NCI-H774 (cell line): ENCODE measurements at regions not wholly inside any gene's neighbourhood (a gene's known extent, or its start where the extent isn't known, plus 50 kb on each side); places are given as distances from the start of the nearest gene placed in this dataset.

Source experiments
- DNase-seq: peaks from one replicate; lab custom pipeline; 2025; lab: John Stamatoyannopoulos, UW

DNA sequence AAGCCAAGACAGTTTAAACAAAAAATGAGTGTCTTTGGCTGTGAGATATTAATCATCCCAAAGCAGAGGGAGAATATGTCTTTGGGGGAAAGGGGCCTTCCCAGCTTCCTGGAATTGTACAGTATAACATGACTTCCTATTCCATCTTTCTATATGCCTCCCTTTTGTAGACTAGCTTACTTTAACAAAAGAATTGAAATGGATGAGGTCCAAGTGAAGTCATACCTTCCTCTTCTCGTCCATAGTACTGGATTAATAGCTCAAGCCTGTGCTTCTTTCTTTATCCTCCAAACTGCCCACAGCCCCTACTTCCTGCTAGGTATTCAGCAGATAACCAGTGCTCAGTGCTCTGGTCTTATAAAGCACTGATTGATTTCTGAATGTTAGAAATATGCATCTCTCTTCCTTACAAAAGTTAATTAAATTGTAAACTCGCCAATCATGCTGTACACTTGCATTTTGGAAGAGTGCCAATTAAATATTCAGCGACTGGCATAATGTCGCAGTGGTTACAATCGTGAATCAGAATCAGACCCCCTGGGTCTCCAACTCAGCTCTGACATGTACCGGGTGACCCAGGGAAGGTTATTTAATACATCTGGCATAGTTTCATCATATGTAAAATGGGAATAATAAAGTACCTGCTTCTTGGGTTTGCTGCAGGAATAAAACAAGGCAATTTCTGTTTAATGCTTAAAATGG, 325.1 kb downstream of the RND3 start:
- no peak for DNase-seq

DNA sequence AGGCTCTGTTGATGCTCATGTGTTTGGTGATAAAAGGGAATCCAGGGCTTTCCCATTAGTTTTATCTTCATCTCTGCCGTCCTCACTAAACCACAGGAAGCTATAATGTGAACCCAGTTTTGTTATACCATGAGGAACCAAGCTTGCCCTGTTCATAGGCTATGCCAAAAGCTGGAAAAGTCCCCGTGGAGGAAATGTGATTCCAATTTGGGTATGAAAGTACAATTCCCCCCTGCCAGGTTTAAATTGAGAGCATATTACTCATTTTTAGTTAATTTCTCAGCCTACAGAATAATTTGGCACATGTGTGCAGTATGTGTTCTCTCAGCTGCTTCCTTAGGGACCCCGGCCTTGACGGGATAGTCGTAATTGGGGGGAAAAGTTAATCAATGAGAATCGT, 327.4 kb downstream of the RND3 start:
- DNase-seq, result no peak

DNA sequence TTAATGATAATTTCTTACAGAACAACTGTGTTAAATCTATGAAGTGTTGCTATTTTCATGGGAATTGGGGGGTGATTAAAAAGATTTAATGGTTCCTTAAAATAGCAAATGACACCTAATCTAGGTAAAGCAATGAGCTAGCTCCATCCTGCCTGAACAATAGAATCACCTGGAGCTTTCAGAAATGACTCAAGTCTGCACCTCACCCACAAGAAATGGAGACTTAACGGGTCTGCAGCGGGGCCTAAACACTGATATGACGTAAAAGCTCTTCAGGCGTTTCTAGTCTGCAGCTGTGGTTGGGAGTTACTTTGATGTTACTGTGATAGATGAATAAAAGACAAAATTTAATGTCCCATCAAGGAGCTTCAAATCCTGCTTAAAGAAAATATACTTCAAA, 328.2 kb downstream of the RND3 start:
- DNase-seq, result no peak

DNA sequence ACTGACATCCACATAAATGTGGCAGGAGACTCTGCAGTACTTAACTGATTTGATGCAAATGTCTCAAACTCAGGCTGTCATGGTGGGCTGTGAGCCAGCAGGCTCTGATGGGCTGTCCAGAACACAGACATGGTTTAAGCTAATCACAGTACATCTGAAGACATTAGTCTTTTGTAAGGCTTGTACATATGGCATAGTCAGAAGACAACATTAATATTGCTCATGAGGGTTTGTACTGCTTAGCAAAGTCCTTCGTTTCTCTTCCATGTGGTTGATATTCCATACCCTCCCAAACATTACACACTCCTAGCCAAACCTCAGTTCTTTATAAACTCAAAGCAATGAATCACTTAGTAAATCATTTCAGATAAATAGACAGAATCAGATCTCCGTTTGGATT, 330.6 kb downstream of the RND3 start:
- DNase-seq, result no peak

DNA sequence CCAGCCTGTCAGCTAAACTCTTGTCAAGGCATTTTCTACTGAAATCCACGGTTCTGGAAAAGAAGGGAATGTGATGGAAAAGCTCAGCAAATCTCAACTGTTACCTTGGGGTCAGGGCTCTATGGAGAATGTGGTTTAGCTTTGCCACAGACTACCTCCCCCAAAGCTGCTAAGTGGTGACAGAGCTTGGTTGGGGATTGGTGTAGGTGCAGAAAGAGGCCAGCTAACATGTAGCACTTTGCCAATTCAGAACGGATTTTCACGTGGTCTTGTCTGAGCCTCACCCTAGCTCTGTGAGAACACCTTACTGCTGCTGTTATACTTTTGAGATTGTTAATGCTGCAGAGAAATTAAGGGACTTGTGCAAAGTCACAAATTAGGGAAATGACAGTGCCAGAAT, 331.1 kb downstream of the RND3 start:
- DNase-seq, result no peak

DNA sequence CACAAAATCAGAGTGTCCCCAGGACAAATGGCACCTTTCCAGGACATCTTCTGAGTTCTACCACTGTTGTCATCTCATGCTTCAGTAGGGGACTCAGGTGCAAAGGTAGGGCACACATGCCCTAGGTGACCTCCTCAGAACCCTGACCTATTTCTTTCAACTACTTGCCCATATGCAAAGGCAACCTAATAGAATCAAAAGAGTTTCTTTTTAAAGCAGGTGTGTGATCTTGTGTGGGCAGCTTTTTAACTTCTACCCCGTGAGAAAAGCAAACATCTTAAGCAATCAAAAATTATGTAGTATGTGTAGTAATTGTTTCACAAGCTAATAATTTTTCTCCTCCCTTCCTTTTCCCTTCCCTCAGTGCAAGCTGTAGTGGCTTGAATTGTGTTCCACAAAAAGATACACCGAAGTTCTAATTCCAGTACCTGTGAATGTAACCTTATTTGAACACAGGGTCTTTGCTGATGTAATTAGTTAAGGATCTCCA, 333.1 kb downstream of the RND3 start:
- no peak for DNase-seq

DNA sequence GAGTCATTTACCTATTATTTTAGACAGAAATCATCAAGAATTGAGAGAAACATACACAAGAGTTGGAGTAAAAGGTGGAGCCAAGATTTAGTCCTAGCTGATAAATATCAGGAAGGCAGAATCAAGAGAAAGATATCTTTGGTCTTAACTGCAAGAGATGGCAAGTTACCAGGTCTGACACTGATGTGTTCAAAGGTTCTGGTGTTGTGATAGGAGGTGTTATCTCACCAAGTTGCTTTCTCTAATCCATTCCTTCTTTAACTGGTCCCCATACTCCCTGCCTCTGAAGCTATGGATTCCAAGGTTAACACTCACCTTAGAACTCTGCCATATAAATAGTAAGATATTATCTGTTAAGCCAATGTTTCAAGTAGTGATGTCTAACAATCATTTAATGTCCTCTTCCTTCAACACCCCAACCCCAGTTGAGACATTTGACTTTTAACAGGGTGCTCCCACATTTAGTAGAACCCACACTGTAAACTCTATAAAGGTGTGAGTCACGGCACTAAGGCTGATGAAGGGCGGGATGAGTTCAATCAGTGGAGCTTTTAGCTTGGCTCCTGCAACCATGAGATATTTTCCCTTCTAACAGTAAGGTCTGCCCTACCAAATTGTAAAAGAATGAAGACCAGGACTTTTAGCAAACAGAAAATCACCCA, 333.7 kb downstream of the RND3 start:
- no peak for DNase-seq

DNA sequence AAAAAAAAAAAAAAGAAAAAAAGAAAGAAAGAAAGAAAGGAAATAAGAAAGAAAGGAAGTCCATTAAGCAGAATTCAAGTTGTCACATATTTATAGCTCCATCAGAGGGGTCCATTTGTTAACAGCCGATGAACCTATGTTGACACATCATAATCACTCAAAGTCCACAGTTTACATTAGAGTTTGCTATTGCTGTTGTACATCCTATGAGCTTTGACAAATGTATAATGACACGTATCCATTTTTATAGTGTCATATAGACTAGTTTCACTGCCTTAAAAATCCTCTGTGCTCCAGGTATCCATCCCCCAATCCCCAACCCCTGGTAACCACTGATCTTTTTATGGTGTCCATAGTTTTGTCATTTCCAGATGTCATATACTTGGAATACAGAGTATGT, 335.2 kb downstream of the RND3 start:
- DNase-seq, result no peak

DNA sequence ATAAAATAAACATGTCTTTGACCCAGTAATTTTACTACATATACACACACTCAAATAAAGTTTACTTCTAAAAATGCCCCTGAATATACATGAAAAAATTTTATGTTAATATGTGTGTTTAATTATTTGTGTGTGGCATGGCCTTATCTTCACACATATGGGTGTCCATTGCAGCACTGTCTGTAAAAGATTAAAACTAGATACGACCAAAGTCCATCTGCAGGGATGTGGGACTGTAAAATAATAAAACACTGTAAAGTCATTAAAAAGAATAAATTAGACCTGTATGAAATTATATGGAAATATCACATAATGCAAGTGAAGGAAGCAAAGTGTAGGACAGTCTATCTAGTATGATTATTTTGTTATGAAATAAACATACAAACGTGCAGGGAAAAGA, 337.3 kb downstream of the RND3 start:
- no peak for DNase-seq

DNA sequence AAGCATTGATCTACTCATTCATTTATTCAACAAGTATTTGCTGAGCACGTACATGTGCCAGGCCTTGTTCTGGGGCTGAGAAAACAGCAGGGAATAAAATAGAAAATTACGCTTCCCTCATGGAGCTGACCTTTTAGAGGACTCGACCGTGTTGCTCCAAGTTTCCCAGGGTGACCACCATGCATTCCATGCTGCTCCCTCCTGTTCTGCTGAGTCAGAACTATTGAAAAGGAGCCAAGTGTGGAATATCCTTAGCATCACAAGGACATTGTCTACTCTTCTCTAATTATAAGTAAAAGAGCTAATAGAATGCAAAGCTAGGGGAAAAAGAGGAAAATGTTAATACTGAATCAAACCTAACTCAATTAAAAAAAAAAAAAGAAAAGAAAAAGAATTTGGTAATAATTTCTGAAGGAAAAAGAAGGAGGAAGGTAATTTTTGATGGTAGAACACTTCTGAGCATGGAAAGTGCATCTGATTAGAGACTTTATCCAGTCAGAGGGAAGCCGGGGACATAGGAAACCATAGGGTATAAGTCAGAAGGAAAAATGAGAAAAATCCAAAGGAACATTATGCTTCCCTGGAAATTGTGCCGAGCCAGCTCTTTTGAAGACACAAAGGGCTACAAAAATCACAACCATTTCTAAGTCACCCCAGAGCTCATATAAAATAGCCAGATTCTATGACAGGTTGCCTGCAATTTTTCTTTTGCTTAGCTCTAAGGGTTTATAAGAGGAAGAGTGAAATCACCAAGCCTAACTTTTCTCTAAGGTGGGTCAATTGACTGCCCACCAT, 339.4 kb downstream of the RND3 start:
- no peak for DNase-seq

DNA sequence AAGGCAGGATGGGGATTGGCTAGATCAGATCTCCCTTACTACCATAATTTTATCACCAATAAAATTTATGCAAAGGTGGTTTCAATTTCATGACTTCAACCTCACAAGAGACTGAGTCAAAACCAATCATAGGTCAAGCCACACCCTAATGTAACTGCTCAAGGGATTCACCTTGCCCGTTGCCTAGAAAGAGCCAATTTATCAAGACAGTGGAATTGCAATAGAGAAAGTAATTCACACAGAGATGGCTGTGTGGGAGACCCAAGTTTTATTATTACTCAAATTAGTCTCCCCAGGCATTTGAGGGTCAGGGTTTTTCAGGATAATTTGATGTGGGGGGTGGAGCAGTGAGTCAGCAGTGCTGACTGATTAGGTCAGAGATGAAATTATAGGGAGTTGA, 340.6 kb downstream of the RND3 start:
- no peak for DNase-seq

DNA sequence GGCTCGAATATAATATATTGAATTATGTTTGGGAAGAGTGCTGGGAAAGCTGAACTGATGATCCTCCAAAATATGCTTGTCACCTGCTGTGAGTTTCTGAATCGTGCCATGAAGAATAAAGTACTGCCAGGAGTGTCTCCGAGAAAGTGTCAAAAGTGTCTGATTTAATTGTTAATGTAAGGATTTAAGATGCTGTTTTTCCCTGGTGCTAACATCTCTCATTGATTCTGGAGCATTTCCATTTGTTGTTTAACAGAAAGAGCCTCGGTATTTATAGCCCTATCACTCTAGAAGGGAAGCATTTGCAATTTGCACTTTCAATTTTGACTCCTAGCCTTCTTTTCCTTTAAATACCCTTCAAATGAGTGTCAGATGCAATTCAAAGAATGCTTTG, 342.2 kb downstream of the RND3 start:
- DNase-seq, result no peak

DNA sequence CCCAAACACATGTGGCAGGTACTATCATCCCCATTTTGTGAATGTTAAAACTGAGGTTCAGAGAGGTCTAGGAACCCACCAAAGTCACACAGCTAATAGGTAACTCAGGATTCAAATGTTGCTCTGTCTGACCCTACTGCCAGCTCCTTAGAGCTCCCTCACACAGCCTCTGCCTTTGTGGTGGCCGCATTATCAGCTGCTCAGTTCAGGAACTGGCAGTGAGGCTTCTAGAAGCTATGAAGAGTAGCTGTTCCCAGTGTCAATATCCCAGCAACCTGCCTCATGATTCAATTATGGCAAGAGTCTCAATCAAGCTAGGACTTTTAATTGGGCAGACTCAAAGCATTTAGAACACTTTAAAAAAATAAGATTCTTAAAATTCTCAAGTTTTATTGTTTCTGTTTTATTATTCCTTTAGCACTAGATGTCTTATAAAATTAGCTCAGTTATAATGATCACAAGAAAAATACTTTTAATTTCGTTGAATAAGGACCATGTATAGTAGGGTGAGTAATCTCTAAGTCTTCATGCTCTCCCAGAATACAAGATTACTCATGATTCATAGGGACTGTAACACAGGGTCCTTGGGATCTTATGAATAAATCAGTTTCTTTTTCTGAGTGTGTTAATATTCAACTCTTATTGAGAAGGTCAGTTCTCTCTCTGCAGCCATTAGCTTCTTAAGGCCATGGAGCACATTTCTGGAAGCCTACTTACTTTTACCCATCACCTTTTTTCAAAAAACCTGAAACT, 342.7 kb downstream of the RND3 start:
- no peak for DNase-seq

DNA sequence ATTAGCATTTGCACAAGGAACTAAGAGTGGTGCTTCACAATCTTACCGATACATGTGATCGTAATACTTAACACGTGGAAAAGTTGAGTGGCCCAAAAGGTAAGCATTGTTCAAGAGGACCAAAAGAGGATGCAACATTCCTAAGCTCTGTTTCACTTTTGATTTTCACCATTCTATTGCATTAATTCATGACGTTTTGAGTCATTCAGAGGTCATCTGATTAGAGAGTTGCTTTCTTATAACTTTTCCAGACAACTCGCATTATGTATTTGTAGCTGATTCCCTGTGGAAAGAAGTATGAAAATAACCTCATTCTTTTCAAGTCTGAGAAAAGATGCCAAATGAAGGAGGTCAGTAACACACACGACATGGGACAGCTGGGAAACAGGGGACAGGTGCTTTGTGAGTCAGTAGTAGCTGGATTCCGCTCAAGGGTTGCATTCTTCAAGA, 344.4 kb downstream of the RND3 start:
- no peak for DNase-seq

DNA sequence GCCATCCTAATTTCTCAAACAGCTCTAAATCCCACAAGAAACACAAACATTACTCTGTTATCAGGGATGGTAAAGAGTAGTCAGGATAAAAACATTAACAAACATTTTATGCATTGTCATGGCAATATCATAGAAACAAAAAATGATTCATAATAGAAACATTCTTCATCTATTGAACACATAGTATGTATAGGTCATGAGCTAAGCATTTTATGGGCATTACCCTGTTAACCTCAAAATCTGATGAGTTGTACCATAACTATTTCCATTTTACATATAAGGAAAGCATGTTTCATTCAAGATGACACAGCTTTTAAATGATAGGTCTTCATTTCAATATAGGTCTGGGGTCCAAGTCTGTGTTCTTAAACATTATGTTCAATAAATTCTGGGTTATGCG, 344.9 kb downstream of the RND3 start:
- DNase-seq, result no peak

DNA sequence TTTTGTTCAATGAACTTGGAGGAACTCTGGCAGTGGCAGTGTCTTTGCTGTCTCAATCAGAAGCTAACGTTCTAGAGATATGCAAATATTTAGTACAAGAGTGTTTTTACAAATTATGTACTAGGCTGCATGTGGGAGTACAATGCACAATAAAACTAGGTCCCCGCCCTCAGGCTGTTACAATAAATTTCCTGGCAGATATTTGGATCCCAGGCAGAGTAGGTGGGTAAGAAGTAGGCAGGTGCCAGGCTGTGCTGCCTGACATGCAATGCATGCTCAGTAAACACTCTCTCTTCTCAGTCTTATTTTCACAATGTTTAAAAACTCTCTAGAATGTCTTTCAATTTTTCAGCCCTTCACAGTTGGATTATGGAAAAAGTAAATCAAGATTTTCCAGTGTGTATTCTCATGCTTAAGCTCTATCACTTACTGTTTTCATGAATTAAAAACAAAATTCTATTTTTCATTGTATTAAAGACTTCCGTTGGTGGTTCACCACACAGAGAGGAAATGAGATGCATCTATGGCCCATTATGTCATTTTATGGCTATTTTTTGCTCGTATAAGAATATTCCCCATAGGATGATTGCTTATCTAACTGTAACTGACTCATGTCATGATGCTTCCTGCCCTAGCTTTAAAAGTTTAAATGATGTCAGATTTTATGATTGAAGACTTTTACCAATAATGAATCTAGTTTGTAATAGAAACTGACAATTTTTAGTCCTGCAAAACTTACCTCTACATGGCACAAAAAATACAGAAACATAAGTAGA, 346.1 kb downstream of the RND3 start:
- no peak for DNase-seq

DNA sequence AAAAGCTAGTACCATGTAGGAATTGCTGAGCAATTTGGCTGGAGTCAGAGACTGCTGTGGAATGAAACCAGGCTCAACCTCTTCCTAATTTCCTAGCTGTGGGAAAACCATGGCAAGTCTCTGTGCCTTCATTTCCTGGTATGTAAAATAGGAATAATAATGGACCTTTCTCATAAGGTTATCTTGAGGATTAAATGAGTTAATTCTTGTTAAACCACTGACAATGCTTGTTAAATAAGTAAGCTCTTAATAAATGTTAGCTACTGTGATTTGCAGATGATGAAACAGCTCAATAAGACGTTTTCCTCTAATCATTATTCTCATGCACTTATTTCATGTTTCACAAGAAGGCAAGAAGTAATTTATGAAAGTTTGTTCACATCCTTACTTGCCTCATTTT, 346.7 kb downstream of the RND3 start:
- DNase-seq, result no peak

DNA sequence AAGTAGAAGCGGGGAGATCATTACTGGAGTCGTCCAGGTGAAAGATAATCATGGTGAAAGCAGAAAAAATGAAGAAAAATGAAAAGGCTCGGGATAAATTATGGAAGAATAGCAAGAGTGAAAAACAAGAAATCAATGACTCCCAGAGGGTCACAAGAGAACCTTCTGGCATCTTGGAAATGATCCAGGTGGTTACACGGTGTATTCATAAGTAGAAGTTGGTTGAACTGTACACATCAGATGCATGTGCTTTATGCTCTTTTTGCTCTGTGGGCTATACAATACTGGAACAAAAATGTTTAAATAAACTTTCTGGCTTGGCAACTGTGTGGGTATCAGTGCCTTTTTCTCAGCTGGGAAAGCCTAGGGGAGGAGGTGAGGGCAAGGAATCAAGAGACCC, 348.9 kb downstream of the RND3 start:
- no peak for DNase-seq

DNA sequence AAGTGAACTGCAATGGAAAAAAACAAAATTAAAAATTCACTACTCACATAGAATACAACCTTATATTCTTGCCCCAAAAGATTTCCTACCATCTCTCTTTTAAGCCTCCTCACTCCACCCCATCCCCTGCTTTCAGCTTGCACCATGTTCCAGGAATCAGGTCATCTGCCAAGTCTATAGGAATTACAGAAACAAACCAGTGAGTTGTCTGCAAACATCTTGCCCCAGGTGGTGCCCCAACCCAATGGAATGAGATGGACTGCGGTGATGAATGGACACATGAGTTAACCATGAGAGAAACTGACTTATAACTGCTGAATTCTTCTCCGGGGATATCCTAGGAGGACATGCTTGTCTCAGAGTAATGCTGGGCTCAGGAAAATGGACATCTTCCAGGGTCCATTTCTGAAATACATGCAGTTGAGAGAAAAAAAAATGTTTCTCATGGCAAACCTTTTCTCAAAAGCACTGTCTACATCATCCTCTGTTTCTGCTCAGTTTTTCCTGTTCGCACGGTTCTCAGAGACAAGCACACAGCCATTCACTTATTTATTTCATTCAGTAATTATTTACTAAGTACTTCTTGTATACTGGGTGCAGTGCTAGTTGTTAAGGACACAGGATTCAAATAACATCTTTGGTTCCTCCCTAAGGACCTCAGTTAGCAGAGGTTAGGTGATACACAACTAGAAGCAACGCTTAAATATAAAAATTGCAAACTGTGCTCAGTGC, 350.0 kb downstream of the RND3 start:
- no peak for DNase-seq

DNA sequence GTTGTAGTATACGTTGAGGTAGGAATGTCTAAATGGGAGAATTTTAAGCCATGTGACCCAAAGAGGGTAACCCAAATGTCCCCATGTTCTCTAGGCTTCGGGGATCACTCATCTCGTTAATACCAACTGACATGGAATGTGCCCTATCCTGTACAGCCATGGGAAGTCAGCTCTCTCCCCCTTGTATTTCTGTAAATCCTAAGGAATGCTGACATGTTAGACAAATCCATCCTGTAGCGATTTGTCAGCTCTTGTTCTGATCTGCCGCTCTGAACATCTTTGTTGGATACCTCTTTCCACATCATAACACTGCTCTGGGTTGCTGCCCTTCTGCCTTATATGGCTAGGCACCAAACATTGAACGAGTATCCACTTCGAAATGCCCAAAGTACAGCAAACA, 350.6 kb downstream of the RND3 start:
- no peak for DNase-seq

DNA sequence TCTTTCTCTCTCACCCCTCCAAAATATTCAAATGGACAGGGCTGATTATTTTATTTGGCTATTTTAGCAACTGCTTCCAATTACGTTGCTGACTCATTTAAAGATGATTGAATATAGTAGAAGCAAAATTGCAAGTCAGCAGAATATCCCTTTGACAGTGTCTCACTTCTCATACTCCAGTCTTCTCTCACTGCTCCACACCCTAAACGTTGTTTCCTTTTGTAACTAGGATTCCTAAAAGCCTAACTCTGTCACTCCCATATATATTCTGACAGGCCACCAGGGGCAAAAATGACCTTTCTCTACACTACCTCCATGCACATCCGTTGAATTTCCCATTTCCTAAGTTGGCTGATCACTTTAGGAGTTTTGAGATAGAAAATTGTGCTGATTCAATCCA, 351.1 kb downstream of the RND3 start:
- DNase-seq, result no peak
